ENCODE measurements at regions not wholly inside any gene's neighbourhood (a gene's known extent, or its start where the extent isn't known, plus 50 kb on each side); places are given as distances from the start of the nearest gene placed in this dataset.

DNA sequence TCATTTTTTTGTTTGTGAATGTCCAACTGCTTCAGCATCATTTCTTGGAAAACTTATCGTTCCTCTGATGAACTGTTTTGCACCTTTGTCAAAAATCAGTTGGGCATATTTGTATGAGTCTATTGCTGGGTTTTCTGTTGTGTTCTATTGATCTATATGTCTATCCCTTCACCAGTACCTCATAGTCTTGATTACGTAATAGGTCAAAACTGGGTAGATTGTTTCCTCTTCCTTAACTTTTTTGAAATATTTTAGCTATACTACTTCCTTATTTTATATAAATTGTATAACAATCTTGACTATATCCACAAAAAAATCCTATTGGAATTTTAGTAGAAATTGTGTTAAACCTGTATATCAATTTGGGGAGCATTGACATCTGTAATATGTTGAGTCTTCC lies 104.1 kb upstream of the PALS2 start:
- TF ChIP-seq, protein P1, sequence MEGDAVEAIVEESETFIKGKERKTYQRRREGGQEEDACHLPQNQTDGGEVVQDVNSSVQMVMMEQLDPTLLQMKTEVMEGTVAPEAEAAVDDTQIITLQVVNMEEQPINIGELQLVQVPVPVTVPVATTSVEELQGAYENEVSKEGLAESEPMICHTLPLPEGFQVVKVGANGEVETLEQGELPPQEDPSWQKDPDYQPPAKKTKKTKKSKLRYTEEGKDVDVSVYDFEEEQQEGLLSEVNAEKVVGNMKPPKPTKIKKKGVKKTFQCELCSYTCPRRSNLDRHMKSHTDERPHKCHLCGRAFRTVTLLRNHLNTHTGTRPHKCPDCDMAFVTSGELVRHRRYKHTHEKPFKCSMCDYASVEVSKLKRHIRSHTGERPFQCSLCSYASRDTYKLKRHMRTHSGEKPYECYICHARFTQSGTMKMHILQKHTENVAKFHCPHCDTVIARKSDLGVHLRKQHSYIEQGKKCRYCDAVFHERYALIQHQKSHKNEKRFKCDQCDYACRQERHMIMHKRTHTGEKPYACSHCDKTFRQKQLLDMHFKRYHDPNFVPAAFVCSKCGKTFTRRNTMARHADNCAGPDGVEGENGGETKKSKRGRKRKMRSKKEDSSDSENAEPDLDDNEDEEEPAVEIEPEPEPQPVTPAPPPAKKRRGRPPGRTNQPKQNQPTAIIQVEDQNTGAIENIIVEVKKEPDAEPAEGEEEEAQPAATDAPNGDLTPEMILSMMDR (IDR thresholded peaks at IDR 0.05; ENCODE audit: low read depth, low read length), result no peak
- TF ChIP-seq EZH2phosphoT487 (IDR thresholded peaks at IDR 0.05; ENCODE audit: low read depth), result no peak

All from OCI-LY3 (cell line).